ENCODE measurements at regions not wholly inside any gene's neighbourhood (a gene's known extent, or its start where the extent isn't known, plus 50 kb on each side); places are given as distances from the start of the nearest gene placed in this dataset.

DNA sequence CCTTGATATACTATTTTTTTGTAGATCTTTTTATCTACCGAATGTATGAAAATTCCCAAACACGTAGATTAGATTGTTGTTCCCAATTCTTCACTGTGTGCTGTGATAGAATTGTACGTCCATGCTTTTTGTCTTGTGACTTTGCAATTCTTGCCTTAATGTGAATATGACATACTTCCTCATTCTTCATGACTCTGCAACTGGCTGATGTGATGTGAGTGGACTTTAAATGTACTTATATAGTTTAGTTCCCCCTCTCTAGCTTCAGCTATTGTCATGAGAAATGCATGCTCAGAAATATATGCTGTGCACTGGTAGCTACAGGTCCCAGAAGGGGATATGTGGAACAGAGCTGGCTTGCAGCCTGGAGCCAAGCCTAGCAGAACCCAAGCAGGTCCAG lies 89.4 kb downstream of the FTHL17 start:
- TF ChIP-seq EZH2 (IDR thresholded peaks at IDR 0.05) (no peak), POLR2AphosphoS5 (IDR thresholded peaks at IDR 0.05; ENCODE audit: borderline replicate concordance, low read depth, low read length) (no peak), FOXP2 (optimal IDR thresholded peaks at IDR 0.05; ENCODE audit: control extremely low read depth, extremely low read length, insufficient read depth) (no peak)
